ENCODE measurements at regions not wholly inside any gene's neighbourhood (a gene's known extent, or its start where the extent isn't known, plus 50 kb on each side); places are given as distances from the start of the nearest gene placed in this dataset.

DNA sequence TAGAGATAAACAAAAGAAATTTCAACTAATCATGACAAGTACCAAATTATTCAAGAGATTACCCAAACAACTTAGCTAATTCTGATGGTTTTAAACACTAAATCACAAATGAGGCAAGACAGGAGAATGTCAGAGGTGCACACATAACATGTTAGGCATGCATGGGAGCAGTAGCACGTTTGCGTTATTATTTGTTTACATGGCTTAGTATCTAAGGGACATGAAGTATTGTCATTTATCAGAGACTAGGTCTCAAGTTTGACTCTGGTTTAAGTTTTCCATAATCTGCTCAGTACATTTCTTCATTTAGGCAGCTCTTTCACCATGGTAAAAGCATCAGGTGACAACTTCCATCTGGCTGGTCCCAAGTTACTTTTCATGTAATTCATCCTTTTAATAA lies 244.1 kb upstream of the TNC start:
- TF ChIP-seq L3MBTL2 (conservative IDR thresholded peaks at IDR 0.05) (no peak), SUZ12 (IDR thresholded peaks at IDR 0.05) (no peak), BHLHE40 (IDR thresholded peaks at IDR 0.05; ENCODE audit: borderline replicate concordance) (no peak), TARDBP (IDR thresholded peaks at IDR 0.05) (no peak), HDGF (IDR thresholded peaks at IDR 0.05; ENCODE audit: borderline replicate concordance) (no peak), SP1 (IDR thresholded peaks at IDR 0.05) (no peak), FOXM1 (IDR thresholded peaks at IDR 0.05; ENCODE audit: borderline replicate concordance) (no peak), ZNF384 (IDR thresholded peaks at IDR 0.05) (no peak), FOXA1 (IDR thresholded peaks at IDR 0.05) (no peak), NFRKB (IDR thresholded peaks at IDR 0.05) (no peak)
- TF ChIP-seq, protein P1, sequence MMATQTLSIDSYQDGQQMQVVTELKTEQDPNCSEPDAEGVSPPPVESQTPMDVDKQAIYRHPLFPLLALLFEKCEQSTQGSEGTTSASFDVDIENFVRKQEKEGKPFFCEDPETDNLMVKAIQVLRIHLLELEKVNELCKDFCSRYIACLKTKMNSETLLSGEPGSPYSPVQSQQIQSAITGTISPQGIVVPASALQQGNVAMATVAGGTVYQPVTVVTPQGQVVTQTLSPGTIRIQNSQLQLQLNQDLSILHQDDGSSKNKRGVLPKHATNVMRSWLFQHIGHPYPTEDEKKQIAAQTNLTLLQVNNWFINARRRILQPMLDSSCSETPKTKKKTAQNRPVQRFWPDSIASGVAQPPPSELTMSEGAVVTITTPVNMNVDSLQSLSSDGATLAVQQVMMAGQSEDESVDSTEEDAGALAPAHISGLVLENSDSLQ (IDR thresholded peaks at IDR 0.05): no peak
- ChIA-PET CTCF (no interaction called here), POLR2A (no interaction called here)
- no peak for DNase-seq (ENCODE audit: extremely low spot score)

GRCh38 chr9:115362640-115363039 lies 244.7 kb upstream of the TNC start:
- no peak for DNase-seq (ENCODE audit: extremely low spot score)
- POLR2A ChIA-PET: no interaction called here
- TF ChIP-seq, protein P1 (IDR thresholded peaks at IDR 0.05): no peak
- CTCF ChIA-PET: no interaction called here

GRCh38 chr9:115364991-115365390 lies 247.0 kb upstream of the TNC start:
- no peak for DNase-seq (ENCODE audit: extremely low spot score)
- POLR2A ChIA-PET: no interaction called here
- CTCF ChIA-PET: no interaction called here

DNA sequence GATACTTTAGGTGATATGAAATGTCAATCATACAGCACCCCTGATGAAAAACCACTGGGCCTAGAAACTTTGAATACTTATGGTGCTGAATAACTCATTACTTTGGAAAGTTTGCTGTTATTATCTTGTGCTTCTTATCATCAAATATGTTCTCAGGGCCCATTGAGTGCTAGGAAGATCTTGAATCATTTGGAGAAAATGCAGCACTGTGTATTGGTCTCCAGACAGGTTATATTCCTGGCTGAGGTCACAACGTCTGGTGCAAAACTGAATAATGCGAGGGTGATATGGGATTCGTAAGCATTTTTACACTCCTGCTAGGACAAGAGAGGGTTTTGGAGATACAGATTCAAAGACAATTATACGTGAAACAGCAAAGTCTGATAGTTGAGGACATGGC lies 249.4 kb upstream of the TNC start:
- TF ChIP-seq FOXM1 (IDR thresholded peaks at IDR 0.05; ENCODE audit: borderline replicate concordance): no peak
- no peak for TF ChIP-seq FOXA1 (IDR thresholded peaks at IDR 0.05)
- no peak for TF ChIP-seq FOXK2 (IDR thresholded peaks at IDR 0.05)
- TF ChIP-seq ARNT (IDR thresholded peaks at IDR 0.05): no peak
- no peak for TF ChIP-seq ELF4 (IDR thresholded peaks at IDR 0.05)
- no peak for TF ChIP-seq LEF1 (IDR thresholded peaks at IDR 0.05; ENCODE audit: borderline replicate concordance)
- no peak for TF ChIP-seq BHLHE40 (IDR thresholded peaks at IDR 0.05; ENCODE audit: borderline replicate concordance)
- POLR2A ChIA-PET: no interaction called here
- DNase-seq (ENCODE audit: extremely low spot score): no peak

More at GRCh38 chr9:115364991-115365390, 247.0 kb upstream of the TNC start:
- TF ChIP-seq CTBP1 (IDR thresholded peaks at IDR 0.05; ENCODE audit: borderline replicate concordance): no peak
- TF ChIP-seq SP1 (IDR thresholded peaks at IDR 0.05): no peak
- TF ChIP-seq TARDBP (IDR thresholded peaks at IDR 0.05): no peak
- no peak for TF ChIP-seq SUZ12 (IDR thresholded peaks at IDR 0.05)
- TF ChIP-seq ARNT (IDR thresholded peaks at IDR 0.05): no peak
- TF ChIP-seq, protein P1 (IDR thresholded peaks at IDR 0.05): no peak
- TF ChIP-seq FOXM1 (IDR thresholded peaks at IDR 0.05; ENCODE audit: borderline replicate concordance): no peak
- TF ChIP-seq L3MBTL2 (conservative IDR thresholded peaks at IDR 0.05): no peak
- TF ChIP-seq NFRKB (IDR thresholded peaks at IDR 0.05): no peak
- TF ChIP-seq FOXA1 (IDR thresholded peaks at IDR 0.05): no peak
- TF ChIP-seq LEF1 (IDR thresholded peaks at IDR 0.05; ENCODE audit: borderline replicate concordance): no peak
- TF ChIP-seq ZNF384 (IDR thresholded peaks at IDR 0.05): no peak
- no peak for TF ChIP-seq FOXK2 (IDR thresholded peaks at IDR 0.05)
- TF ChIP-seq ELF4 (IDR thresholded peaks at IDR 0.05): no peak
- TF ChIP-seq HDGF (IDR thresholded peaks at IDR 0.05; ENCODE audit: borderline replicate concordance): no peak
- no peak for TF ChIP-seq BHLHE40 (IDR thresholded peaks at IDR 0.05; ENCODE audit: borderline replicate concordance)

DNA sequence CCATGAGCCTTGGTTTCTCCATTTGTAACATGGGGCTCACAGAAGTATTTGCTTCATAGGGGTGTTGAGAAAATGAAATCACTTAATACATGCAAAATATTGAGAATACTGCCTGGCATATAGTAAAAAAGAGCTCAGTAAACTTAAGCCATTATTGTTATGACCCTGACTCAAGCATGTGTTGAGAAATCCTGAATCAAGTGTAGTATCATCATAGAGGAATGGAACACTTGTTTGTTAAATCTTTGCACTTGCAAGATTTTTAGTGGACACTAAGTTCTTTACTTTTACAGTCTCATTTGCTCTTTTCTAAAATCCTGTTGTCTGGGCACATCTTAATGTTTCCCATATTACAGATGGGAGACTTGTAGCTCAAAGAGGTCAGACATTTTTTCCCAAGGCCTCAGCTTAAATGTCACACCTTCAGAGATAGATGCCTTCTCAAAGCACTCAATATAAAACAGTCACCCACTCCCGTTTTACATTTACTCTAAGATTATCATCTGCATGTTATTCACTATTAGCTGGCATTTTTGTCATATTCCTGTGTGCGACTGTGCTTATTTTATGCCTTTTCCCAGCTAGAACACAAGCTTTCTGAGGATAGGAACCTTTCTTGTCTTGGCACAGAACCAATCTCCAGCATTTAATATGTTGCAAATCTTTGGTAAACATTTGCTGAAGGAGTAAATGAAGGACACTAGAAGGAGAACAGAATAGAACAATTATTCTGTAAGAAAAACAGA lies 250.0 kb upstream of the TNC start:
- DNase-seq (ENCODE audit: extremely low spot score): no peak
- POLR2A ChIA-PET: no interaction called here
- TF ChIP-seq L3MBTL2 (conservative IDR thresholded peaks at IDR 0.05) (no peak), ELF4 (IDR thresholded peaks at IDR 0.05) (no peak), SUZ12 (IDR thresholded peaks at IDR 0.05) (no peak), FOXM1 (IDR thresholded peaks at IDR 0.05; ENCODE audit: borderline replicate concordance) (no peak), FOXA1 (IDR thresholded peaks at IDR 0.05) (no peak)
- CTCF ChIA-PET: no interaction called here

More for the DNA sequence above, 249.4 kb upstream of the TNC start:
- CTCF ChIA-PET: no interaction called here

DNA sequence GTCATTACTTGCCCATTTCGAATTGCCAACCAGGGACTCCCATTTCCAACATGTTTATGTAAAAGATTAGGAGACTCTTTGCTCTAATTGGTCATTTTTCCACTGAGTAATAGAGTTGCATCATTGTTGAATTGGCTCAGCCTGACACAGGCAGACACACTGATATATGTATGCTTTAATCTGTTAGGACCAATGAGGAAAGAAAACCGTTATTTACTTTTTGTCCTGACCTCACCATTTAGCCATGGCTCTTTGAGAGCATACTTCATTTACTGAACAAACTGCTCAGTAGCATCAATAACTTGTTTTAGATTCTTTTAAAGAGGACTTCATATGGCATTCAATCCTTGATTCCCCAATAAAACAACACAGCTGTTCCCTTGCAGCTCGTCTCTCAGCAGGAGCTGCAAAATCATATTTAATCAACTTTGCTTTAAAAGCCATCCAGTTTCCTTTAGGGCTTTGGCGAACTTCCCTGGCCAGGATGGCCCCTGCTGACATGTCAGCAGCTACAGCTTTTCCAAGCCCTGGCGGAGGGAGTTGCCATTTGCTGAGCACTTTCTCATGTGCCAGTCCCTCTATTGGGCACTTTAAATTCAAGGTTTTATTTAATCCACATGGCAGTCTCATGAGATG lies 251.5 kb upstream of the TNC start:
- ChIA-PET POLR2A (no interaction called here), CTCF (interaction anchor here (0.5 kb wide), 1 partner anchor 135 kb away, joined by 5 read pairs; no protein-coding TSS in a partner anchor)
- DNase-seq (ENCODE audit: extremely low spot score): no peak
- no peak for TF ChIP-seq BHLHE40 (IDR thresholded peaks at IDR 0.05; ENCODE audit: borderline replicate concordance)
- TF ChIP-seq, protein P1 (IDR thresholded peaks at IDR 0.05): no peak
- no peak for TF ChIP-seq FOXA1 (IDR thresholded peaks at IDR 0.05)
- no peak for TF ChIP-seq ELF4 (IDR thresholded peaks at IDR 0.05)
- TF ChIP-seq SUZ12 (IDR thresholded peaks at IDR 0.05): no peak
- no peak for TF ChIP-seq SP1 (IDR thresholded peaks at IDR 0.05)
- no peak for TF ChIP-seq ARNT (IDR thresholded peaks at IDR 0.05)
- TF ChIP-seq NFRKB (IDR thresholded peaks at IDR 0.05): no peak
- TF ChIP-seq CTBP1 (IDR thresholded peaks at IDR 0.05; ENCODE audit: borderline replicate concordance): no peak
- no peak for TF ChIP-seq FOXK2 (IDR thresholded peaks at IDR 0.05)
- no peak for TF ChIP-seq HDGF (IDR thresholded peaks at IDR 0.05; ENCODE audit: borderline replicate concordance)
- TF ChIP-seq LEF1 (IDR thresholded peaks at IDR 0.05; ENCODE audit: borderline replicate concordance): no peak
- no peak for TF ChIP-seq L3MBTL2 (conservative IDR thresholded peaks at IDR 0.05)
- TF ChIP-seq TARDBP (IDR thresholded peaks at IDR 0.05): no peak
- no peak for TF ChIP-seq FOXM1 (IDR thresholded peaks at IDR 0.05; ENCODE audit: borderline replicate concordance)
- TF ChIP-seq ZNF384 (IDR thresholded peaks at IDR 0.05): no peak

Data from HEK293T (cell line).